ENCODE measurements at regions not wholly inside any gene's neighbourhood (a gene's known extent, or its start where the extent isn't known, plus 50 kb on each side); places are given as distances from the start of the nearest gene placed in this dataset.

- H3K9me3 Mint-ChIP-seq, result peaks cover 2% of the 10 kb centered on the region
Observed at GRCh38 chrX:151476604-151477303, 79.7 kb downstream of the VMA21 start.

GRCh38 chrX:151478058-151478457 lies 81.1 kb downstream of the VMA21 start:
- Mint-ChIP-seq H3K9me3 (peaks cover 4% of the 10 kb centered on the region), H3K27ac (no peak overlapping the region)
- no peak for DNase-seq (ENCODE audit: extremely low spot score, unreplicated experiment)

More at GRCh38 chrX:151476604-151477303, 79.7 kb downstream of the VMA21 start:
- Mint-ChIP-seq H3K4me1 (ENCODE audit: unreplicated experiment) (no peaks in the 10 kb centered on the region), H3K27me3 (no peaks in the 10 kb centered on the region), H3K36me3 (no peaks in the 10 kb centered on the region), H3K4me3 (no peak overlapping the region), H3K27ac (no peak overlapping the region)
- DNase-seq (ENCODE audit: extremely low spot score, unreplicated experiment), result no peak
- TF ChIP-seq CTCF (conservative IDR thresholded peaks at IDR 0.05), result no peak

GRCh38 chrX:151488677-151489076 lies 74.8 kb upstream of the PASD1 start:
- Mint-ChIP-seq H3K36me3 (no peaks in the 10 kb centered on the region), H3K9me3 (no peaks in the 10 kb centered on the region), H3K27ac (no peak overlapping the region), H3K4me3 (no peak overlapping the region), H3K27me3 (no peaks in the 10 kb centered on the region), H3K4me1 (ENCODE audit: unreplicated experiment) (no peaks in the 10 kb centered on the region)
- TF ChIP-seq CTCF (conservative IDR thresholded peaks at IDR 0.05), result peak; percentile 43
- no peak for DNase-seq (ENCODE audit: extremely low spot score, unreplicated experiment)

More at GRCh38 chrX:151478058-151478457, 81.1 kb downstream of the VMA21 start:
- no peaks in the 10 kb centered on the region for H3K4me1 Mint-ChIP-seq (ENCODE audit: unreplicated experiment)
- no peak for TF ChIP-seq CTCF (conservative IDR thresholded peaks at IDR 0.05)
- H3K36me3 Mint-ChIP-seq, result no peaks in the 10 kb centered on the region
- H3K27me3 Mint-ChIP-seq, result no peaks in the 10 kb centered on the region
- no peak overlapping the region for H3K4me3 Mint-ChIP-seq

- Mint-ChIP-seq H3K4me3 (no peak overlapping the region), H3K27me3 (no peaks in the 10 kb centered on the region), H3K9me3 (no peaks in the 10 kb centered on the region), H3K36me3 (no peaks in the 10 kb centered on the region), H3K4me1 (ENCODE audit: unreplicated experiment) (no peaks in the 10 kb centered on the region), H3K27ac (no peak overlapping the region)
- peak; percentile 60 for TF ChIP-seq CTCF (conservative IDR thresholded peaks at IDR 0.05)
- DNase-seq (ENCODE audit: extremely low spot score, unreplicated experiment), result no peak
Observed at GRCh38 chrX:151505796-151506195, 57.7 kb upstream of the PASD1 start.

- H3K9me3 Mint-ChIP-seq, result no peaks in the 10 kb centered on the region
- no peak for DNase-seq (ENCODE audit: extremely low spot score, unreplicated experiment)
- no peaks in the 10 kb centered on the region for H3K36me3 Mint-ChIP-seq
- no peak for TF ChIP-seq CTCF (conservative IDR thresholded peaks at IDR 0.05)
- no peaks in the 10 kb centered on the region for H3K4me1 Mint-ChIP-seq (ENCODE audit: unreplicated experiment)
- H3K4me3 Mint-ChIP-seq, result no peak overlapping the region
- no peak overlapping the region for H3K27ac Mint-ChIP-seq
- no peaks in the 10 kb centered on the region for H3K27me3 Mint-ChIP-seq
Observed at GRCh38 chrX:151510203-151510602, 53.3 kb upstream of the PASD1 start.

All from type B pancreatic cell (in vitro differentiated cells).